Subcutaneous abdominal adipose tissue (tissue), 5 donors: ENCODE measurements at regions not wholly inside any gene's neighbourhood (a gene's known extent, or its start where the extent isn't known, plus 50 kb on each side); places are given as distances from the start of the nearest gene placed in this dataset.
"Not testable (repeated sequence)": the region's sequence is repeated elsewhere in the genome, so short reads cannot be mapped to it uniquely, and the experiment has no call there.

Source experiments
- H3K27ac ChIP-seq: one replicate; pipeline ENCODE4 v1.7.0; 2013; ENCODE audit warnings: low read depth, mild to moderate bottlenecking, inconsistent platforms, low read length, moderate library complexity
- H3K27me3 ChIP-seq, 5 donors: one replicate each; pipeline ENCODE4 v1.7.0; 2013; ENCODE audit warnings: low read length in 5 of 5, inconsistent platforms in 1 of 5; ENCODE audit not compliant: control insufficient read depth in 5 of 5, insufficient read depth in 4 of 5
- H3K36me3 ChIP-seq, 5 donors: one replicate each; pipeline ENCODE4 v1.7.0; 2013; ENCODE audit warnings: low read length in 5 of 5; ENCODE audit not compliant: control insufficient read depth in 5 of 5, insufficient read depth in 5 of 5
- H3K4me1 ChIP-seq, 5 donors: one replicate each; pipeline ENCODE4 v1.7.0; 2013; ENCODE audit warnings: low read length in 5 of 5, mild to moderate bottlenecking in 3 of 5, moderate library complexity in 1 of 5; ENCODE audit not compliant: control insufficient read depth in 5 of 5, insufficient read depth in 5 of 5
- H3K4me3 ChIP-seq, 5 donors: one replicate each; pipeline ENCODE4 v1.7.0; 2013; ENCODE audit warnings: low read length in 5 of 5, low read depth in 1 of 5
- H3K9ac ChIP-seq, 5 donors: one replicate each; pipeline ENCODE4 v1.7.0; 2013; ENCODE audit warnings: low read length in 5 of 5, mild to moderate bottlenecking in 4 of 5, moderate library complexity in 3 of 5
- H3K9me3 ChIP-seq, 5 donors: one replicate each; pipeline ENCODE4 v1.7.0; 2013; ENCODE audit warnings: low read length in 5 of 5; ENCODE audit not compliant: control insufficient read depth in 5 of 5
- donor health status: healthy.
- donor health status: healthy.
- donor health status: healthy.
- donor health status: healthy.
- donor health status: healthy.

GRCh38 chr5:108442063-108442651, 60.3 kb upstream of the FBXL17 start:
- H3K27me3 ChIP-seq, H3K36me3 ChIP-seq, H3K9me3 ChIP-seq, H3K27ac ChIP-seq, H3K4me1 ChIP-seq, H3K4me3 ChIP-seq, H3K9ac ChIP-seq: not testable (repeated sequence)

DNA sequence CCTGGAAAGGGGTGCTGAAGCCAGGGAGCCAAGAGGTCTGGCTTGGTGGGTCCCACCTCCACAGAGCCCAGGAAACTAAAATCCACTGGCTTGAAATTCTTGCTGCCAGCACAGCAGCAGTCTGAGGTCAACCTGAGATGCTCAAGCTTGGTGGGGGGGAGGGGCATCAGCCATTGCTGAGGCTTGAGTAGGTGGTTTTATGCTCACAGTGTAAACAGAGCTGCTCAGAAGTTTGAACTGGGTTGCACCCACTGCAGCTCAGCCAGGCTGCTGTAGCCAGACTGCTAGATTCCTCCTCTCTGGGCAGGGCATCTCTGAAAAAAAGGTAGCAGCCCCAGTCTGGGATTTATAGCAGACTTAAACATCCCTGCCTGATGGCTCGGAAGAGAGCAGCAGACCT, 55.5 kb upstream of the FBXL17 start:
- H3K4me3 ChIP-seq, result no peak overlapping the region

DNA sequence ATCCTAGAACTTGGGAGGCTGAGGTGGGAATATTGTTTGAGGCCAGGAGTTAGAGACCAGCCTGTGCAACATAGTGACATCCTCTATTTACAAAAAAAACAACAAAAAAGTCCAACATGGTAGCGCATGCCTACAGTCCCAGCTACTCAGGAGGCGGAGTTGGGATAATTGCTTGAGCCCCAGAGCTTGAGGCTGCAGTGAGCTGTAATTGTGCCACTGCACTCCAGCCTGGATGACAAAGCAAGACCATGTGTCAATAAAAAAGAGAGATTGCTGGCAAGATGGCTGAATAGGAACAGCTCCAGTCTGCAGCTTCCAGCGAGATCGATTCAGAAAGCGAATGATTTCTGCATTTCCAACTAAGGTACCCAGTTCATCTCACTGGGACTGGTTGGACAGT, 54.8 kb upstream of the FBXL17 start:
- H3K9ac ChIP-seq, result no peak overlapping the region
- H3K27me3 ChIP-seq, result no peaks in the 10 kb centered on the region
- H3K36me3 ChIP-seq, result no peaks in the 10 kb centered on the region
- no peaks in the 10 kb centered on the region for H3K9me3 ChIP-seq
- H3K4me1 ChIP-seq, result no peaks in the 10 kb centered on the region
- no peak overlapping the region for H3K4me3 ChIP-seq
- no peak overlapping the region for H3K27ac ChIP-seq

More for the DNA sequence above, 55.5 kb upstream of the FBXL17 start:
- Histone ChIP-seq H3K4me1 (no peaks in the 10 kb centered on the region), H3K27me3 (no peaks in the 10 kb centered on the region), H3K27ac (no peak overlapping the region), H3K9me3 (no peaks in the 10 kb centered on the region), H3K36me3 (no peaks in the 10 kb centered on the region), H3K9ac (no peak overlapping the region)

- no peaks in the 10 kb centered on the region for H3K36me3 ChIP-seq
- H3K4me3 ChIP-seq, result no peak overlapping the region
- no peaks in the 10 kb centered on the region for H3K9me3 ChIP-seq
- H3K4me1 ChIP-seq, result no peaks in the 10 kb centered on the region
- H3K27me3 ChIP-seq, result no peaks in the 10 kb centered on the region
- no peak overlapping the region for H3K27ac ChIP-seq
- no peak overlapping the region for H3K9ac ChIP-seq
Observed at GRCh38 chr5:108433600-108433999, 51.7 kb upstream of the FBXL17 start.

GRCh38 chr5:108432024-108432423, 50.1 kb upstream of the FBXL17 start:
- H3K27me3 ChIP-seq, result no peaks in the 10 kb centered on the region

More at GRCh38 chr5:108432024-108432423, 50.1 kb upstream of the FBXL17 start:
- H3K9me3 ChIP-seq, result no peaks in the 10 kb centered on the region
- H3K4me1 ChIP-seq, result no peaks in the 10 kb centered on the region
- no peaks in the 10 kb centered on the region for H3K36me3 ChIP-seq
- no peak overlapping the region for H3K4me3 ChIP-seq
- H3K9ac ChIP-seq, result no peak overlapping the region
- no peak overlapping the region for H3K27ac ChIP-seq
